Kidney (tissue), 13 donors: ENCODE measurements at regions not wholly inside any gene's neighbourhood (a gene's known extent, or its start where the extent isn't known, plus 50 kb on each side); places are given as distances from the start of the nearest gene placed in this dataset.

Experiments
- DNase-seq, 5 donors: peaks; one replicate each; pipeline ENCODE4 v3.0.0-alpha.2; 2013 to 2020
- FAIRE-seq: peaks from 2 replicates; lab custom pipeline; 2012; peaks lifted over from hg19 to GRCh38; lab: Jason Lieb, UNC
- H3K27ac ChIP-seq, 2 donors: one replicate each; pipeline ENCODE4 v1.7.0; 2013; ENCODE audit warnings: low read depth in 2 of 2, low read length in 2 of 2, inconsistent platforms in 1 of 2
- H3K27me3 ChIP-seq: one replicate; pipeline ENCODE4 v1.7.1; 2013; ENCODE audit warnings: low read length, inconsistent platforms; ENCODE audit not compliant: control insufficient read depth, insufficient read depth
- H3K36me3 ChIP-seq, 3 donors: one replicate each; pipeline versions ENCODE4 v1.7.0 to v1.7.1; 2013; ENCODE audit warnings: low read length in 3 of 3, control low read depth in 1 of 3, inconsistent platforms in 1 of 3; ENCODE audit not compliant: insufficient read depth in 3 of 3, control insufficient read depth in 2 of 3
- H3K4me1 ChIP-seq, 3 donors: one replicate each; pipeline versions ENCODE4 v1.7.0 to v1.7.1; 2013; ENCODE audit warnings: low read length in 3 of 3, inconsistent platforms in 1 of 3, low read depth in 1 of 3; ENCODE audit not compliant: control insufficient read depth in 2 of 3, insufficient read depth in 2 of 3
- H3K4me3 ChIP-seq, 3 donors: one replicate each; pipeline versions ENCODE4 v1.7.0 to v1.8.1; 2013; ENCODE audit warnings: low read length in 3 of 3, control low read depth in 1 of 3, inconsistent platforms in 1 of 3
- H3K9ac ChIP-seq, 3 donors: one replicate each; pipeline versions ENCODE4 v1.7.0 to v1.7.1; 2013; ENCODE audit warnings: low read length in 3 of 3, control low read depth in 1 of 3, inconsistent platforms in 1 of 3
- H3K9me3 ChIP-seq, 3 donors: one replicate each; pipeline versions ENCODE4 v1.7.0 to v1.7.1; 2013; ENCODE audit warnings: low read length in 3 of 3, control low read depth in 1 of 3, inconsistent platforms in 1 of 3; ENCODE audit not compliant: control insufficient read depth in 2 of 3, insufficient read depth in 1 of 3
- CTCF ChIP-seq: IDR thresholded peaks from 3 replicates; pipeline ENCODE4 v1.5.1; 2012; ENCODE audit warnings: mild to moderate bottlenecking, moderate library complexity, borderline replicate concordance; ENCODE audit not compliant: insufficient read depth; ENCODE audit errors: extremely low read depth
- intact Hi-C: fragments of 100-400 bp; cut with DNase I; formaldehyde crosslinking; loops from one replicate; pipeline ENCODE4 v1.11.1; 2022
- donor health status: control.
- donor health status: control.
- donor health status: control.
- donor health status: control.
- donor health status: control.
- donor health status: DM: yes; HTN: yes; CAD: no.
- donor health status: Normal renal cell carcinoma (clear cell type).

DNA sequence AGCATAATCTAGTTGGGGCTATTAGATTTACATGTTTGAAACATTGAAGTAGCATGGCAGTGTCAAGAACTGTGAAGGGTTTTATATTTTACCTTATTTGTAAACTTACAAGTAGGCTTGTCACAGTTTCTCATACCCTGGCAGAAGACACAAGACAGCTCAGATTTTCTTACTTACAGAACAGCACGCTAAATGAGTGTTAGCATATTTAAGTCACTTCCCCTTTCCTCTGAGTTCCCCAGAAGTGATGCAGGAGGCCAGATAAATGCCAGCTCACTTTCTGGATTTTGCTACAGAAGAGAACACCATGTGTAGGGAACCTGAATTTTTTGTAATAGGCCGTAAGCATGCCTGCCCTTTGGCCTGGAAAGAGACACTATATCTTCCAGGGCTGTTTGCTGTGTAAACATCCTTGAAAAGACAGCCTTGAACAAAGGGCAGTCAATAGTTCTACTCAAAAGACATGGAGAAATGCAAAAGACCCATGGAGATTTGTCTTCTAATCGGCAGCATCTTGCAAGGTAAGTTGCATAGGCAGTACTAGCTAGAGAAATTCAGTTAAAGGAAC is 279.1 kb downstream of the PHF14 start:
- Histone ChIP-seq H3K4me3 (no peak overlapping the region), H3K27me3 (no peaks in the 10 kb centered on the region), H3K36me3 (no peaks in the 10 kb centered on the region), H3K9me3 (no peaks in the 10 kb centered on the region), H3K27ac (no peak overlapping the region), H3K9ac (no peak overlapping the region), H3K4me1 (no peaks in the 10 kb centered on the region)
- no peak for DNase-seq
- FAIRE-seq, result no peak
- no peak for TF ChIP-seq CTCF
- intact Hi-C loops, result no loop called here

DNA sequence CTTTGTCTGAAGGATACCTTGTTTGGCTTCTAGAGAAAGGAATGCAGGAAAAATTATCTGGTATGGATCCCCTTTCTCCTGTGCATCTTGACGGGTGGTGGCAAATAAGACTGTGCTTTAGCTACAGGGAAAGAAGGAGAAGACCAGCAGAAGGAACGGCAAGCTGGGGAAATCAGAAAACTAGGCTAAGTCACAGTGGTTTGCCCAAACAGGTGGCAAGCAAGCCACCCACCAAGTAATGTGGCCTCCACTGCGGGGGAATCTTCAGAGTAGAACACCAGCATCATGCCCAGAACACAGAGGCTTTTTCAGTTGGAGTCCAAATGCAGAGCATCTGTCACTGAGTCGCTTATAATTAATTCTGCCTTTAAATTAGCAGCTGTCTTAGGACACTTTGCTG is 282.8 kb downstream of the PHF14 start:
- DNase-seq (no peak), FAIRE-seq (no peak)
- TF ChIP-seq CTCF, result no peak
- Histone ChIP-seq H3K4me3 (no peak overlapping the region), H3K27ac (no peak overlapping the region), H3K36me3 (no peaks in the 10 kb centered on the region), H3K9me3 (no peaks in the 10 kb centered on the region), H3K4me1 (no peaks in the 10 kb centered on the region), H3K9ac (no peak overlapping the region), H3K27me3 (no peaks in the 10 kb centered on the region)
- intact Hi-C loops, result no loop called here

DNA sequence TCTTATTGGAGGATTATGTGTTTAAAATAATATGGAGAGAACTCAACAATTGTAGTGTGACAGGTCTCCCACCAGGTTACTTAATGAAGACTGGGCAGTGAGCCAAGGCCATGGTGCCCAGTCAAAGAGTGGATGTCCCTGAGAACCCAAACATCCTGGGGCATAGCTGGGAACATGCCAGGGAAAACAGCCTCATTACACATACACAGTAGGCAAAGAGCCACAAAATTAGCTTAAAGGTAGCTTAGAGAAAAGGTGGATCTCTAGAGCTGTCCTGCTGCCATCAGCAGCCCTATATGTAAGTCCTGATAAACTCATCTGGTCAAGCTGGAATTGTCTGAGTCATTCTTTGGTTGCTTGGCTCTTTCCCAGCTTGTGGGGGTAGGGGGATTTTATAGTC is 287.8 kb downstream of the PHF14 start:
- Histone ChIP-seq H3K27ac (no peak overlapping the region), H3K9ac (no peak overlapping the region), H3K4me3 (no peak overlapping the region), H3K4me1 (no peaks in the 10 kb centered on the region), H3K9me3 (no peaks in the 10 kb centered on the region), H3K36me3 (no peaks in the 10 kb centered on the region), H3K27me3 (no peaks in the 10 kb centered on the region)
- TF ChIP-seq CTCF, result no peak
- DNase-seq (peak in 1 of 5 donors; percentile 14), FAIRE-seq (no peak)
- intact Hi-C loops, result no loop called here

- no peaks in the 10 kb centered on the region for H3K27me3 ChIP-seq
- no peaks in the 10 kb centered on the region for H3K9me3 ChIP-seq
- H3K27ac ChIP-seq, result no peak overlapping the region
- H3K36me3 ChIP-seq, result no peaks in the 10 kb centered on the region
- H3K4me3 ChIP-seq, result no peak overlapping the region
- FAIRE-seq, result no peak
- DNase-seq, result no peak
- intact Hi-C loops, result no loop called here
- H3K9ac ChIP-seq, result no peak overlapping the region
- H3K4me1 ChIP-seq, result no peaks in the 10 kb centered on the region
- no peak for TF ChIP-seq CTCF
These were observed 292.4 kb downstream of the PHF14 start for GRCh38 chr7:11266101-11266500.
